ENCODE measurements at regions not wholly inside any gene's neighbourhood (a gene's known extent, or its start where the extent isn't known, plus 50 kb on each side); places are given as distances from the start of the nearest gene placed in this dataset.

GRCh38 chr5:56561455-56561854, 253.9 kb upstream of the MAP3K1 start:
- peaks cover 31% of the 10 kb centered on the region for H3K4me1 Mint-ChIP-seq
- no peaks in the 10 kb centered on the region for H3K36me3 Mint-ChIP-seq
- no peaks in the 10 kb centered on the region for H3K27me3 Mint-ChIP-seq
- ATAC-seq = no peak
- H3K4me3 Mint-ChIP-seq = no peak overlapping the region
- H3K27ac Mint-ChIP-seq = no peak overlapping the region
- H3K9me3 Mint-ChIP-seq = no peaks in the 10 kb centered on the region

GRCh38 chr5:56558131-56558745, 257.1 kb upstream of the MAP3K1 start:
- H3K36me3 Mint-ChIP-seq = no peaks in the 10 kb centered on the region
- H3K9me3 Mint-ChIP-seq = no peaks in the 10 kb centered on the region
- H3K4me1 Mint-ChIP-seq = peaks cover 4% of the 10 kb centered on the region
- H3K27me3 Mint-ChIP-seq = no peaks in the 10 kb centered on the region
- no peak for ATAC-seq
- peak overlapping the region; percentile 22 for H3K27ac Mint-ChIP-seq
- H3K4me3 Mint-ChIP-seq = no peak overlapping the region

- Mint-ChIP-seq H3K4me1 (peaks cover 4% of the 10 kb centered on the region), H3K9me3 (no peaks in the 10 kb centered on the region), H3K4me3 (no peak overlapping the region), H3K27me3 (no peaks in the 10 kb centered on the region), H3K36me3 (no peaks in the 10 kb centered on the region), H3K27ac (no peak overlapping the region)
- no peak for ATAC-seq
Observed at GRCh38 chr5:56557198-56557597, 258.2 kb upstream of the MAP3K1 start.

GRCh38 chr5:56552612-56553268, 262.6 kb upstream of the MAP3K1 start:
- ATAC-seq = no peak
- H3K4me1 Mint-ChIP-seq = peaks cover 1% of the 10 kb centered on the region
- no peak overlapping the region for H3K27ac Mint-ChIP-seq
- no peak overlapping the region for H3K4me3 Mint-ChIP-seq
- no peaks in the 10 kb centered on the region for H3K27me3 Mint-ChIP-seq
- no peaks in the 10 kb centered on the region for H3K9me3 Mint-ChIP-seq
- no peaks in the 10 kb centered on the region for H3K36me3 Mint-ChIP-seq

GRCh38 chr5:56550227-56550626, 265.1 kb upstream of the MAP3K1 start:
- no peak overlapping the region for H3K4me3 Mint-ChIP-seq
- H3K4me1 Mint-ChIP-seq = peaks cover 7% of the 10 kb centered on the region
- H3K27me3 Mint-ChIP-seq = no peaks in the 10 kb centered on the region
- no peak overlapping the region for H3K27ac Mint-ChIP-seq
- no peaks in the 10 kb centered on the region for H3K9me3 Mint-ChIP-seq
- no peaks in the 10 kb centered on the region for H3K36me3 Mint-ChIP-seq
- ATAC-seq = no peak

- Mint-ChIP-seq H3K27ac (no peak overlapping the region), H3K4me3 (no peak overlapping the region), H3K27me3 (no peaks in the 10 kb centered on the region), H3K9me3 (no peaks in the 10 kb centered on the region), H3K36me3 (no peaks in the 10 kb centered on the region), H3K4me1 (peaks cover 7% of the 10 kb centered on the region)
- ATAC-seq = no peak
Observed at GRCh38 chr5:56549096-56549886, 266.1 kb upstream of the MAP3K1 start.

- Mint-ChIP-seq H3K27ac (peak overlapping the region; percentile 22), H3K27me3 (no peaks in the 10 kb centered on the region), H3K4me3 (no peak overlapping the region), H3K4me1 (peaks cover 22% of the 10 kb centered on the region), H3K36me3 (no peaks in the 10 kb centered on the region), H3K9me3 (no peaks in the 10 kb centered on the region)
- ATAC-seq = no peak
Observed at GRCh38 chr5:56545016-56545415, 270.3 kb upstream of the MAP3K1 start.

GRCh38 chr5:56543441-56544388, 271.6 kb upstream of the MAP3K1 start:
- no peaks in the 10 kb centered on the region for H3K27me3 Mint-ChIP-seq
- ATAC-seq = no peak
- no peaks in the 10 kb centered on the region for H3K36me3 Mint-ChIP-seq
- H3K27ac Mint-ChIP-seq = peak overlapping the region; percentile 22
- no peak overlapping the region for H3K4me3 Mint-ChIP-seq
- H3K9me3 Mint-ChIP-seq = no peaks in the 10 kb centered on the region
- peaks cover 27% of the 10 kb centered on the region for H3K4me1 Mint-ChIP-seq

GRCh38 chr5:56540266-56540665, 275.1 kb upstream of the MAP3K1 start:
- H3K27ac Mint-ChIP-seq = no peak overlapping the region
- no peak for ATAC-seq
- no peaks in the 10 kb centered on the region for H3K27me3 Mint-ChIP-seq
- peaks cover 23% of the 10 kb centered on the region for H3K4me1 Mint-ChIP-seq
- no peak overlapping the region for H3K4me3 Mint-ChIP-seq
- H3K36me3 Mint-ChIP-seq = no peaks in the 10 kb centered on the region
- H3K9me3 Mint-ChIP-seq = no peaks in the 10 kb centered on the region

GRCh38 chr5:56538580-56538979, 276.8 kb upstream of the MAP3K1 start:
- H3K36me3 Mint-ChIP-seq = no peaks in the 10 kb centered on the region
- peaks cover 23% of the 10 kb centered on the region for H3K4me1 Mint-ChIP-seq
- H3K4me3 Mint-ChIP-seq = no peak overlapping the region
- H3K27ac Mint-ChIP-seq = no peak overlapping the region
- ATAC-seq = no peak
- no peaks in the 10 kb centered on the region for H3K27me3 Mint-ChIP-seq
- no peaks in the 10 kb centered on the region for H3K9me3 Mint-ChIP-seq

- ATAC-seq = no peak
Observed at GRCh38 chr5:56535347-56535746, 280.0 kb upstream of the MAP3K1 start.

GRCh38 chr5:56534102-56534829, 281.1 kb upstream of the MAP3K1 start:
- Mint-ChIP-seq H3K27ac (no peak overlapping the region), H3K9me3 (no peaks in the 10 kb centered on the region), H3K4me1 (peaks cover 18% of the 10 kb centered on the region), H3K27me3 (no peaks in the 10 kb centered on the region), H3K4me3 (no peak overlapping the region), H3K36me3 (no peaks in the 10 kb centered on the region)
- ATAC-seq = no peak

More at GRCh38 chr5:56535347-56535746, 280.0 kb upstream of the MAP3K1 start:
- H3K36me3 Mint-ChIP-seq = no peaks in the 10 kb centered on the region
- no peak overlapping the region for H3K27ac Mint-ChIP-seq
- no peak overlapping the region for H3K4me3 Mint-ChIP-seq
- no peaks in the 10 kb centered on the region for H3K27me3 Mint-ChIP-seq
- H3K9me3 Mint-ChIP-seq = no peaks in the 10 kb centered on the region
- H3K4me1 Mint-ChIP-seq = peaks cover 18% of the 10 kb centered on the region

- Mint-ChIP-seq H3K4me3 (no peak overlapping the region), H3K36me3 (no peaks in the 10 kb centered on the region), H3K27ac (no peak overlapping the region), H3K9me3 (no peaks in the 10 kb centered on the region), H3K4me1 (peaks cover 16% of the 10 kb centered on the region), H3K27me3 (no peaks in the 10 kb centered on the region)
- ATAC-seq = no peak
Observed at GRCh38 chr5:56532466-56532865, 282.9 kb upstream of the MAP3K1 start.

- H3K27ac Mint-ChIP-seq = peak overlapping the region; percentile 2
- ATAC-seq = no peak
- no peaks in the 10 kb centered on the region for H3K27me3 Mint-ChIP-seq
- no peak overlapping the region for H3K4me3 Mint-ChIP-seq
- H3K36me3 Mint-ChIP-seq = no peaks in the 10 kb centered on the region
- H3K4me1 Mint-ChIP-seq = peaks cover 20% of the 10 kb centered on the region
- H3K9me3 Mint-ChIP-seq = no peaks in the 10 kb centered on the region
Observed at GRCh38 chr5:56530626-56531138, 284.7 kb upstream of the MAP3K1 start.

All from stimulated activated memory B cell treated with anti-CD40 and anti-IgM and Interleukin-4, amounts not matched to agents 10 μg/mL and 1 μg/mL and 100 μg/mL, for 72 hours (primary cell).